Gastroesophageal sphincter (tissue), 4 donors: ENCODE measurements at regions not wholly inside any gene's neighbourhood (a gene's known extent, or its start where the extent isn't known, plus 50 kb on each side); places are given as distances from the start of the nearest gene placed in this dataset.

Source experiments
- ATAC-seq: fragments of 150-250 bp; one replicate; pipeline ENCODE4 v1.9.1; 2016; ENCODE audit warnings: mild to moderate bottlenecking, moderate library complexity
- H3K27ac ChIP-seq, 4 donors: fragments of 200-600 bp; sonication (generic) in 3 of 4; 1 replicate in 3 of 4; 2 replicates in 1 of 4; pipeline ENCODE4 v1.5.1; 2016 to 2019
- H3K27me3 ChIP-seq: fragments of 200-600 bp; sonication (generic); one replicate; pipeline ENCODE4 v1.5.1; 2019
- H3K36me3 ChIP-seq, 2 donors: fragments of 200-600 bp; sonication (generic); one replicate each; pipeline ENCODE4 v1.5.1; 2019; ENCODE audit warnings: control low read depth in 1 of 2
- H3K4me1 ChIP-seq, 3 donors: fragments of 200-600 bp; sonication (generic); 1 replicate in 2 of 3; 2 replicates in 1 of 3; pipeline ENCODE4 v1.5.1; 2016 to 2019; ENCODE audit warnings: control low read depth in 2 of 3
- H3K4me3 ChIP-seq, 2 donors: fragments of 200-600 bp; sonication (generic); one replicate each; pipeline ENCODE4 v1.5.1; 2019; ENCODE audit warnings: mild to moderate bottlenecking in 1 of 2, moderate library complexity in 1 of 2
- H3K9me3 ChIP-seq, 3 donors: fragments of 200-600 bp; sonication (generic); one replicate each; pipeline ENCODE4 v1.5.1; 2017 to 2019; ENCODE audit warnings: control low read depth in 2 of 3
- CTCF ChIP-seq, 4 experiments: fragments of 200-600 bp in 2 of 4; fragments of 450-650 bp in 2 of 4; sonication (generic) in 1 of 4; IDR thresholded peaks; one replicate each; pipeline ENCODE4 v1.5.1; 2017 to 2019; ENCODE audit warnings: antibody characterized with exemption in 4 of 4, mild to moderate bottlenecking in 2 of 4, moderate library complexity in 2 of 4
- EP300 ChIP-seq: sonication (generic); formaldehyde crosslinking; IDR thresholded peaks from one replicate; pipeline ENCODE4 v1.6.1; 2017; ENCODE audit warnings: antibody characterized with exemption, mild to moderate bottlenecking
- POLR2A ChIP-seq, 2 donors: fragments of 450-650 bp; IDR thresholded peaks; one replicate each; pipeline ENCODE4 v1.6.1; 2017; ENCODE audit warnings: antibody characterized with exemption in 2 of 2, mild to moderate bottlenecking in 2 of 2, moderate library complexity in 1 of 2
- POLR2AphosphoS5 ChIP-seq: sonication (generic); formaldehyde crosslinking; IDR thresholded peaks from one replicate; pipeline ENCODE4 v1.6.1; 2017; ENCODE audit warnings: antibody characterized with exemption
- WGBS, 2 donors: methylation state at CpG; one replicate each; pipeline ENCODE4 v1.1.5; 2018; ENCODE audit warnings: low coverage in 1 of 2; 5-methylcytosine and 5-hydroxymethylcytosine counted together

- no peak overlapping the region for H3K4me3 ChIP-seq
- TF ChIP-seq POLR2A (IDR thresholded peaks at IDR 0.05) (no peak), CTCF (IDR thresholded peaks at IDR 0.05) (no peak), POLR2AphosphoS5 (no peak), EP300 (no peak)
- peaks cover 21% of the 10 kb centered on the region for H3K27me3 ChIP-seq
- peaks cover 0 to 11% (median 0%) of the 10 kb centered on the region in 3 donors for H3K9me3 ChIP-seq
- no peak overlapping the region for H3K27ac ChIP-seq
- H3K36me3 ChIP-seq: no peaks in the 10 kb centered on the region
- WGBS, 2 donors: 57 to 61% methylated on average over 1 to 3 of the region's 3 CpGs
- no peak for ATAC-seq
- H3K4me1 ChIP-seq: no peaks in the 10 kb centered on the region
Observed at GRCh38 chr10:130627346-130628045, 491.3 kb downstream of the GLRX3 start.

GRCh38 chr10:130630135-130630534 is 493.9 kb downstream of the GLRX3 start:
- no peaks in the 10 kb centered on the region for H3K4me1 ChIP-seq
- H3K9me3 ChIP-seq: peaks cover 0 to 11% (median 0%) of the 10 kb centered on the region in 3 donors
- 63 to 82% methylated on average over 2 of the region's 2 CpGs for WGBS, 2 donors
- ATAC-seq: no peak
- no peaks in the 10 kb centered on the region for H3K27me3 ChIP-seq
- no peak for TF ChIP-seq POLR2A (IDR thresholded peaks at IDR 0.05)
- TF ChIP-seq POLR2AphosphoS5: no peak
- TF ChIP-seq EP300: no peak
- no peak for TF ChIP-seq CTCF (IDR thresholded peaks at IDR 0.05)
- H3K4me3 ChIP-seq: no peak overlapping the region
- H3K27ac ChIP-seq: no peak overlapping the region
- no peaks in the 10 kb centered on the region for H3K36me3 ChIP-seq

- 6 to 9% methylated on average over 10 of the region's 10 CpGs for WGBS, 2 donors
- no peaks in the 10 kb centered on the region for H3K36me3 ChIP-seq
- ATAC-seq: no peak
Observed at GRCh38 chr10:130631142-130632096, 495.2 kb downstream of the GLRX3 start.

GRCh38 chr10:130634816-130635215 is 498.6 kb downstream of the GLRX3 start:
- Histone ChIP-seq H3K4me1 (no peaks in the 10 kb centered on the region), H3K27me3 (peaks cover 22% of the 10 kb centered on the region), H3K4me3 (no peak overlapping the region), H3K9me3 (no peaks in the 10 kb centered on the region), H3K27ac (no peak overlapping the region), H3K36me3 (no peaks in the 10 kb centered on the region)
- ATAC-seq: no peak
- TF ChIP-seq CTCF (IDR thresholded peaks at IDR 0.05): no peak
- no peak for TF ChIP-seq EP300
- TF ChIP-seq POLR2AphosphoS5: no peak
- TF ChIP-seq POLR2A (IDR thresholded peaks at IDR 0.05): no peak
- 69 to 88% methylated on average over 4 of the region's 4 CpGs for WGBS, 2 donors

More at GRCh38 chr10:130631142-130632096, 495.2 kb downstream of the GLRX3 start:
- no peaks in the 10 kb centered on the region for H3K4me1 ChIP-seq
- H3K27ac ChIP-seq: no peak overlapping the region
- H3K27me3 ChIP-seq: peaks cover 9% of the 10 kb centered on the region
- TF ChIP-seq POLR2A (IDR thresholded peaks at IDR 0.05) (no peak), POLR2AphosphoS5 (no peak), CTCF (IDR thresholded peaks at IDR 0.05) (no peak), EP300 (no peak)
- H3K9me3 ChIP-seq: peaks cover 0 to 3% (median 0%) of the 10 kb centered on the region in 3 donors
- no peak overlapping the region for H3K4me3 ChIP-seq
